ENCODE measurements at regions not wholly inside any gene's neighbourhood (a gene's known extent, or its start where the extent isn't known, plus 50 kb on each side); places are given as distances from the start of the nearest gene placed in this dataset.

- no peak overlapping the region for H3K4me3 ChIP-seq (ENCODE audit: low read depth, low read length)
- TF ChIP-seq, protein P1, sequence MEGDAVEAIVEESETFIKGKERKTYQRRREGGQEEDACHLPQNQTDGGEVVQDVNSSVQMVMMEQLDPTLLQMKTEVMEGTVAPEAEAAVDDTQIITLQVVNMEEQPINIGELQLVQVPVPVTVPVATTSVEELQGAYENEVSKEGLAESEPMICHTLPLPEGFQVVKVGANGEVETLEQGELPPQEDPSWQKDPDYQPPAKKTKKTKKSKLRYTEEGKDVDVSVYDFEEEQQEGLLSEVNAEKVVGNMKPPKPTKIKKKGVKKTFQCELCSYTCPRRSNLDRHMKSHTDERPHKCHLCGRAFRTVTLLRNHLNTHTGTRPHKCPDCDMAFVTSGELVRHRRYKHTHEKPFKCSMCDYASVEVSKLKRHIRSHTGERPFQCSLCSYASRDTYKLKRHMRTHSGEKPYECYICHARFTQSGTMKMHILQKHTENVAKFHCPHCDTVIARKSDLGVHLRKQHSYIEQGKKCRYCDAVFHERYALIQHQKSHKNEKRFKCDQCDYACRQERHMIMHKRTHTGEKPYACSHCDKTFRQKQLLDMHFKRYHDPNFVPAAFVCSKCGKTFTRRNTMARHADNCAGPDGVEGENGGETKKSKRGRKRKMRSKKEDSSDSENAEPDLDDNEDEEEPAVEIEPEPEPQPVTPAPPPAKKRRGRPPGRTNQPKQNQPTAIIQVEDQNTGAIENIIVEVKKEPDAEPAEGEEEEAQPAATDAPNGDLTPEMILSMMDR (IDR thresholded peaks at IDR 0.05; ENCODE audit: low read depth, low read length), result no peak
Measured at GRCh38 chr17:73834684-73835343, 190.6 kb upstream of the SDK2 start.

DNA sequence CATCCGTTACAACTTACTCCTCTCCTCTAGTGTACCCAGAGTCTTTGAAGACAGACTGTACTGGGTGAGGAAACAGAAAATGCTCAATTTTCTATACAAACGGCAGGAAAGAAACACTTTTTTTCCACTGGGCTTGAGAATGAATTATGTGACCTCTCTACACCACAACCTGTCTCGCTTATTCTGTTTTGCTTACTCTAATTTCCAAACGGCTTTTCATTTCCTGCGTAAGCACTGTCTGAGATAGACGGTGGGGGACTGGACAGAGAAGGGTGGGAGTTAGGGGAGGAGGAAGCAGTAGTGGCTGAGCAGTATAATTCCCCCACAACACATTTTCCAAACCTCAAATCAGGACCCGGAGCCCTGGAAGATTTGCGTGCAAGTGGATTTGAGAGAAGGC is 191.4 kb upstream of the SDK2 start:
- TF ChIP-seq, protein P1 (IDR thresholded peaks at IDR 0.05; ENCODE audit: low read depth, low read length), result no peak

DNA sequence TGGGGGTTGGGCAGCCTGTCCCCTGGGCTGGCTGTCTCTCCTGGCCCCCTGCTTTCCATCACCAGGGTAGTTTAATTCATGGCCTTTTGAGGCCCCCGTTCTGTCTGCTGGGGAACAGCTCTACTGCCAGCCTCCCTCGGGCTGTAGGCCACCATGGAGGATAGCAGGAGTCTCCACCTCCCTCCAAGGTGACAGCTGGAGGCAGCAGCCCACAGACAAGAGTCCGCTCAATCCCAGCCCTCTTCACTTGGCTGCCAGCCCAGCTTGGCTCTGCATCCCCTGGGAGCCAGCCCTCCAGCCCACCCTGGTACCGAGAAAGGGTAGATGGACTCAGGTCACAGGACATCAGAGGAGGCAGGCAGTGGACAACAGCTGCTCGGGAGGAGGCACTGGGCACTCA is 194.6 kb upstream of the SDK2 start:
- H3K4me3 ChIP-seq (ENCODE audit: low read depth, low read length), result no peak overlapping the region
- TF ChIP-seq, protein P1 (IDR thresholded peaks at IDR 0.05; ENCODE audit: low read depth, low read length), result no peak

More for the DNA sequence above, 191.4 kb upstream of the SDK2 start:
- no peak overlapping the region for H3K4me3 ChIP-seq (ENCODE audit: low read depth, low read length)

GRCh38 chr17:73840829-73841228 is 196.6 kb upstream of the SDK2 start:
- TF ChIP-seq, protein P1 (IDR thresholded peaks at IDR 0.05; ENCODE audit: low read depth, low read length), result no peak
- no peak overlapping the region for H3K4me3 ChIP-seq (ENCODE audit: low read depth, low read length)

DNA sequence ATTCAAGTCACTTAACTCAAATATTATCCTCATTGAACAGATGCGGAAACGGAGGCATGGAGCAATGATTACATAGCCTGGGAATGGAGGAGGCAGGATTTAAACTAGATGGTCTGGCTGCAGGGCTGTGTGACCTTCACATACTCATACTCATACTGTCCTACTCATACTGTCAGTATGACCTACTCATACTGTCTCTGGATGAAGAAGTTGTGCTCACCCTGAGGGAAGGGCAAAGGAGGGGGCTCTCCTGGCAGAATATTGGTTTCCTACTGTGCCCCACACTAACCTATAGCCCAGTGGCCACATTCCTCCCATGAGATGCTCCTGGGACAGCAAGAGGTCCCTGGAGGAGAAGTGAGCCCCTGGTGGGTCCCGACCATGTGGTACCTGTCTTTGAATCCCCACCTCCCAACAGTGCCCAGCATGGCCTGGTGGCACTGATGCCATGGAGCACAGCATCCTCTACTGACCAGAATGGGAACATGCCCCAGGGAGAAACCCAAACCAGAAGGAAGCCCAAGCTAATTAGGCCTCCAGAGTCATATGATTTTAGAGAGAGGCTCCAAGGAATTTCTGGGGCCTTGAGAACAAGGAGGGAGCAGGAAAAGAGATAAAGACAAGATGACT is 197.3 kb upstream of the SDK2 start:
- H3K4me3 ChIP-seq (ENCODE audit: low read depth, low read length), result no peak overlapping the region
- TF ChIP-seq, protein P1 (IDR thresholded peaks at IDR 0.05; ENCODE audit: low read depth, low read length), result no peak

DNA sequence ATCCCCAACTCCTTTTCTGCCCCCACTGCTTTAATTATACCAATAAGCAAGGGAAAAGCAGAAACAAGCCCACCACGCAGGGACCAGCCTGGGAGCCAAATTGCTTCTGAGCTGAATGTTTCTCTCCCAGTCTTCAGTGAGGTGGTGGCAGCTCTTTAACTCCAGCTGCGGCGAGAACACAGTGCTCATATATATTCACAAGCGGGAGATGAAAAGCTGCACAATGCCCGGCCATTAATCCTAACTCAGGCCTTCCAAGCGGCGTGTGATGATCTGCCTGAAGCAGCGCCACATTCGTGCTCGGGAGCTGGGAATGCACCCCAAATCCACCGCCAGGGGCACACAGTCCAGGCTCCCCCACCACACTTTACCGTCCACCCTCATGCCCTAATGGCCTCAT is 203.7 kb upstream of the SDK2 start:
- TF ChIP-seq, protein P1 (IDR thresholded peaks at IDR 0.05; ENCODE audit: low read depth, low read length), result no peak
- H3K4me3 ChIP-seq (ENCODE audit: low read depth, low read length), result no peak overlapping the region

DNA sequence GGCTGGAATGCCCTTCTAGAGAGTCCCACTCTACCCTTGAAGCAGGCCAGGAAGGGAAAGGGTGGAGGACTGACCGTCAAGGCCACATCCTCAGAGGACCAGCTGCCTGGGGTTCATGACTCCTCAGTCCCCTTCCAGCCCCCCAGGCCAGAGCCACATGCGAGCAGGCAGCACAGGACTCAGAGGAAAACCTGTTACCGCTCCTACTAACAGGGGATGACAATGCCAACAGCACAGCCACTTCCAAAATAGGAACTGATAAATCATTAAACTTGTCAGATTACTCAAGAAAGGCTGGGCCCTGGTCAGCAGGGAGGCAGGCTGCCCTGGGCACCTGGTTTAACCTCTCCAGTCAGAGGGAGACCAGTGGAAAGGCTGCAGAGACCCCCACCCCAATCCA is 206.2 kb upstream of the SDK2 start:
- no peak overlapping the region for H3K4me3 ChIP-seq (ENCODE audit: low read depth, low read length)
- TF ChIP-seq, protein P1 (IDR thresholded peaks at IDR 0.05; ENCODE audit: low read depth, low read length), result no peak

Measured in WI38 (cell line).